ENCODE measurements at regions not wholly inside any gene's neighbourhood (a gene's known extent, or its start where the extent isn't known, plus 50 kb on each side); places are given as distances from the start of the nearest gene placed in this dataset.

DNA sequence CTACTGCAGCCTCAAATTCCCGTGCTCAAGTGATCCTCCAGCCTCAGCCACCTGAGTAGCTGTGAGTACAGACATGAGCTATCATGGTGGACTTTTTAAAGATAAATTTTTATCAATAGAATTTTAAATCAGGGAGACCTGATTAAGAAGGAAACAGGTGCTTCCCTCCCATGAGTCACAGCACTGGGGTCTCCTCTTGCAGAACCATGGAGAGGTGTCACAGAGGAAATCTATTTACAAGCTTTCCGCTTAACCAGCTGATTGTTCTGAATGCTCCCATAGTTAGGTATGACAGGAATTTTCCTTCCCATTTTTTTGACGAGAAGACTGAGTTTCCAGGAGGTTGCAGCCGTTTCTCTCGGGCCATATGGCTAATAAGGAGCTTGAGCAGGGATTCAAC lies 516.1 kb downstream of the MIAT start:
- Histone ChIP-seq H3K4me1 (peaks cover 0 to 15% (median 6%) of the 10 kb centered on the region in 4 donors), H3K27me3 (no peaks in the 10 kb centered on the region), H3K4me3 (no peak overlapping the region), H3K36me3 (no peaks in the 10 kb centered on the region), H3K27ac (no peak overlapping the region), H3K9me3 (no peaks in the 10 kb centered on the region)
- no peak for DNase-seq
- intact Hi-C loops (cut with DNase I; ENCODE audit: low total_unique reads), result no loop called here
- TF ChIP-seq, protein P1, sequence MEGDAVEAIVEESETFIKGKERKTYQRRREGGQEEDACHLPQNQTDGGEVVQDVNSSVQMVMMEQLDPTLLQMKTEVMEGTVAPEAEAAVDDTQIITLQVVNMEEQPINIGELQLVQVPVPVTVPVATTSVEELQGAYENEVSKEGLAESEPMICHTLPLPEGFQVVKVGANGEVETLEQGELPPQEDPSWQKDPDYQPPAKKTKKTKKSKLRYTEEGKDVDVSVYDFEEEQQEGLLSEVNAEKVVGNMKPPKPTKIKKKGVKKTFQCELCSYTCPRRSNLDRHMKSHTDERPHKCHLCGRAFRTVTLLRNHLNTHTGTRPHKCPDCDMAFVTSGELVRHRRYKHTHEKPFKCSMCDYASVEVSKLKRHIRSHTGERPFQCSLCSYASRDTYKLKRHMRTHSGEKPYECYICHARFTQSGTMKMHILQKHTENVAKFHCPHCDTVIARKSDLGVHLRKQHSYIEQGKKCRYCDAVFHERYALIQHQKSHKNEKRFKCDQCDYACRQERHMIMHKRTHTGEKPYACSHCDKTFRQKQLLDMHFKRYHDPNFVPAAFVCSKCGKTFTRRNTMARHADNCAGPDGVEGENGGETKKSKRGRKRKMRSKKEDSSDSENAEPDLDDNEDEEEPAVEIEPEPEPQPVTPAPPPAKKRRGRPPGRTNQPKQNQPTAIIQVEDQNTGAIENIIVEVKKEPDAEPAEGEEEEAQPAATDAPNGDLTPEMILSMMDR (IDR thresholded peaks at IDR 0.05), result no peak

DNA sequence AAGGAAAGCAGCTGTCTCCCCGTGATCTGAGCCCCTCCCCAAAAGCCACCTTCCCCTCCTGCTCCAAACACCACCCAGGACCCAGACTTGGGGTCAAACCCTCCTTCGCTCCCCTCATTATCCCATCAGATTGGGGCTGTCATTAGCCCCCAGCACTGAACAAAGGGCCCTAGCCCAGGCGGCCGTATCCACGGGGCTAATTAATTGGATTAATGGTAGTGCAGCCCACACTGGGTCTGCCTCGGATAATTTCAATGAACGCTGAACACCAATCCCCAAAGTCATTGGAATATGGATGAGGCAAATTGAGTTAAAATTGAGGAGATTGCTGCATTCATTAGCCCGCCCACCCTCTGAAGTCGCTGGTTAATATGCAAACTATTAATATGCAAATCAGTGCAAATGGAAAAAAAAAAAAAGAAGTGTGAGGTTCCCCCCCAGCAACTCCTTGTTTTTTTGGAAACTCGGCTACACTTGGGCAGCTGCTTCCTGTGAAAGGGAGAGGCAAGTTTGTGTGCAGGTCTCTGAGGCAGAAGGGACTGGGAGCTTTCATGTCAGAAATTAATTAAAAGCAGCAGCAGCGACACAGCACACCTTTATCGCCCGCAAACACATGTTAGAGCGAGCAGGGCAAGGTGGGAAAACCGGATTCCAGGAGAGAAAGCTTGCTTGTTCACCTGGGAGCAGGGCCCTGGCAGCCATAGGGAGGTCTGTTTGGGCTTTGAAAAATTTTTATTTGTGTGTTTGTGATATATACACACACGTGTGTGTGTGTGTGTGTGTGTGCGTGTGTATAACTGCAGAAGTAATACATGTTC lies 517.8 kb downstream of the MIAT start:
- H3K36me3 ChIP-seq, result no peaks in the 10 kb centered on the region
- intact Hi-C loops (cut with DNase I; ENCODE audit: low total_unique reads), result no loop called here
- peaks cover 0 to 11% (median 4%) of the 10 kb centered on the region in 4 donors for H3K4me1 ChIP-seq
- no peak overlapping the region for H3K4me3 ChIP-seq
- no peaks in the 10 kb centered on the region for H3K27me3 ChIP-seq
- H3K27ac ChIP-seq, result no peak overlapping the region
- DNase-seq, result no peak
- TF ChIP-seq, protein P1 (IDR thresholded peaks at IDR 0.05), result no peak
- no peaks in the 10 kb centered on the region for H3K9me3 ChIP-seq

DNA sequence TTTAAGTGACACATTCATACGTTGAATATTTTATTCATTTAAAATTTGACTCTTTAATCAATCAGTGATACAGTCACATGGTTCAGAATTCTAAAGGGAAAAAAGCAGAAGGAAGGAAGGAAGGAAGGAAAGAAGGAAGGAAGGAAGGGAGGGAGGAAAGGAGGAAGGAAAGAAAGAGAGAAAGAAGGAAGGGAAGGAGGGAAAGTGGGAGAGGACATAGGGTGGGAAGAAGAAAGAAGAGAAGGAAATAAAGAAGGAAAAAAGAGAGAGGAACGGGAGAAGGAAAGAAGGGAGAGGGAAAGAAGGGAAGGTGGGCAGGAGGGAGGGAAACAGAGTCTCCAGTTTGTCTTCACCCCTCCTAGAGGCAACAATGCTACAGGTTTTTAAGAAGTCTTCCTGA lies 518.6 kb downstream of the MIAT start:
- TF ChIP-seq, protein P1 (IDR thresholded peaks at IDR 0.05), result no peak
- intact Hi-C loops (cut with DNase I; ENCODE audit: low total_unique reads), result no loop called here
- no peak for DNase-seq
- no peak overlapping the region for H3K27ac ChIP-seq
- no peaks in the 10 kb centered on the region for H3K27me3 ChIP-seq
- H3K36me3 ChIP-seq, result no peaks in the 10 kb centered on the region
- no peaks in the 10 kb centered on the region for H3K9me3 ChIP-seq
- H3K4me3 ChIP-seq, result no peak overlapping the region
- H3K4me1 ChIP-seq, result peaks cover 0 to 3% (median under 1%) of the 10 kb centered on the region in 4 donors

GRCh38 chr22:27179161-27179560 lies 521.8 kb downstream of the MIAT start:
- DNase-seq, result no peak
- H3K27ac ChIP-seq, result no peak overlapping the region
- no peaks in the 10 kb centered on the region for H3K4me1 ChIP-seq

DNA sequence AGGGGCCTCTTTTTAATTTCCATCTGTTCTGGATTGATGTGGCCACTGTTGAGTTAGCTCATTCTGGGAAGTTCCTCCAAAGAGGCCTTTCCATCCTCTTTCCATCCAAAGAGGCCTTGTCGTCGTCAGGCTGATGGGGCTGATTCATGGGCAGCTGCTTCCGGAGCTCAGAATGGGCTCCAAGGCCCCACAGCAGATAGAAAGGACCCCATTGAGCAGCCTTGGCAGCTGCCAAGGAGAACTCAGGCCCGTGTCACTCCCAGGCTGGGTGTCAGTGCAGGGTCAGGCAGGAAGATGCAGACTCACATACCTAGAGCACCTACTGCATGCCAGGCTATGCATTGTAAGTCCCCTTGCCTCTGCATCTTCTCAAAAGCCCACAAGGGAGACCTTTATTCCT lies 524.1 kb downstream of the MIAT start:
- DNase-seq, result no peak
- no peaks in the 10 kb centered on the region for H3K9me3 ChIP-seq
- no peak overlapping the region for H3K4me3 ChIP-seq
- intact Hi-C loops (cut with DNase I; ENCODE audit: low total_unique reads), result no loop called here
- H3K27me3 ChIP-seq, result no peaks in the 10 kb centered on the region
- H3K4me1 ChIP-seq, result no peaks in the 10 kb centered on the region
- no peaks in the 10 kb centered on the region for H3K36me3 ChIP-seq
- TF ChIP-seq, protein P1 (IDR thresholded peaks at IDR 0.05), result no peak
- H3K27ac ChIP-seq, result no peak overlapping the region

More at GRCh38 chr22:27179161-27179560, 521.8 kb downstream of the MIAT start:
- Histone ChIP-seq H3K27me3 (no peaks in the 10 kb centered on the region), H3K36me3 (no peaks in the 10 kb centered on the region), H3K9me3 (no peaks in the 10 kb centered on the region), H3K4me3 (no peak overlapping the region)
- TF ChIP-seq, protein P1 (IDR thresholded peaks at IDR 0.05), result no peak
- intact Hi-C loops (cut with DNase I; ENCODE audit: low total_unique reads), result no loop called here

Data from tibial artery (tissue), 4 donors.